SK-N-SH (cell line): ENCODE measurements at regions not wholly inside any gene's neighbourhood (a gene's known extent, or its start where the extent isn't known, plus 50 kb on each side); places are given as distances from the start of the nearest gene placed in this dataset.

ENCODE experiments used
- CTCF ChIA-PET: fragments of 300-600, 350-600 bp; formaldehyde crosslinking; extraction: SDS; loops from one replicate; lab custom pipeline; 2021; lab: Yijun Ruan, JAX
- POLR2A ChIA-PET: fragments of 350-600 bp; sonication (Branson Sonifier 250); formaldehyde crosslinking; extraction: SDS; loops from one replicate; lab custom pipeline; 2020; ENCODE audit warnings: antibody characterized with exemption, inconsistent platforms; lab: Yijun Ruan, JAX
- DNase-seq: peaks from one replicate; pipeline ENCODE4 v3.0.0; 2012
- H2AFZ ChIP-seq: fragments of 200-600 bp; sonication (generic); 2 replicates; pipeline ENCODE4 v1.8.1; 2016; ENCODE audit warnings: antibody characterized with exemption, mild to moderate bottlenecking, low read depth
- H3F3A ChIP-seq: fragments of 200-600 bp; sonication (generic); replicated peaks from 2 replicates; pipeline ENCODE3; 2016; ENCODE audit warnings: antibody characterized with exemption, mild to moderate bottlenecking; ENCODE audit not compliant: insufficient read depth
- H3K27ac ChIP-seq, 2 experiments: fragments of 200-500 bp in 1 of 2; fragments of 200-600 bp in 1 of 2; sonication (Bioruptor generic) in 1 of 2; sonication (generic), shearing (Covaris generic) in 1 of 2; 2 replicates each; pipeline versions ENCODE4 v1.5.1 to v1.6.1; 2014 to 2016; ENCODE audit warnings: low read depth in 2 of 2, inconsistent platforms in 1 of 2, low read length in 1 of 2, mild to moderate bottlenecking in 1 of 2, mixed read lengths in 1 of 2
- H3K27me3 ChIP-seq: fragments of 200-600 bp; sonication (generic), shearing (Covaris generic); 2 replicates; pipeline ENCODE4 v1.6.1; 2016; ENCODE audit warnings: mixed run types; ENCODE audit not compliant: insufficient read depth
- H3K36me3 ChIP-seq, 2 experiments: fragments of 200-500 bp in 1 of 2; fragments of 200-600 bp in 1 of 2; sonication (Bioruptor generic) in 1 of 2; sonication (generic) in 1 of 2; replicated peaks in 1 of 2; 2 replicates each; pipeline versions ENCODE3 to v1.5.1; 2014 to 2016; ENCODE audit warnings: low read length in 1 of 2, mild to moderate bottlenecking in 1 of 2; ENCODE audit not compliant: insufficient read depth in 2 of 2, control insufficient read depth in 1 of 2
- H3K4me1 ChIP-seq, 2 experiments: fragments of 200-500 bp in 1 of 2; fragments of 200-600 bp in 1 of 2; sonication (Bioruptor generic) in 1 of 2; sonication (generic), shearing (Covaris generic) in 1 of 2; 2 replicates each; pipeline versions ENCODE4 v1.5.1 to v1.6.1; 2014 to 2016; ENCODE audit warnings: low read depth in 1 of 2, low read length in 1 of 2, mixed run types in 1 of 2; ENCODE audit not compliant: insufficient read depth in 2 of 2, control insufficient read depth in 1 of 2
- H3K4me2 ChIP-seq: fragments of 200-600 bp; sonication (generic), shearing (Covaris generic); 2 replicates; pipeline ENCODE4 v1.6.1; 2017; ENCODE audit warnings: mixed run types
- H3K4me3 ChIP-seq, 2 experiments: fragments of 200-500 bp in 1 of 2; fragments of 200-600 bp in 1 of 2; sonication (Bioruptor generic) in 1 of 2; sonication (generic), shearing (Covaris generic) in 1 of 2; 2 replicates each; pipeline versions ENCODE4 v1.5.1 to v1.8.1; 2014 to 2016; ENCODE audit warnings: low read depth in 2 of 2, inconsistent platforms in 1 of 2, low read length in 1 of 2, mild to moderate bottlenecking in 1 of 2, mixed read lengths in 1 of 2, moderate library complexity in 1 of 2
- H3K79me2 ChIP-seq: fragments of 200-600 bp; sonication (generic); 2 replicates; pipeline ENCODE4 v1.8.1; 2017; ENCODE audit warnings: mild to moderate bottlenecking; ENCODE audit not compliant: insufficient read depth
- H3K9ac ChIP-seq: fragments of 200-600 bp; sonication (generic); 2 replicates; pipeline ENCODE4 v1.6.1; 2017; ENCODE audit warnings: mixed run types
- H3K9me2 ChIP-seq: fragments of 200-600 bp; sonication (generic); 2 replicates; pipeline ENCODE4 v1.6.1; 2017; ENCODE audit warnings: mixed run types
- H3K9me3 ChIP-seq: fragments of 200-600 bp; sonication (generic); 2 replicates; pipeline ENCODE4 v1.6.1; 2017; ENCODE audit warnings: mixed run types, mild to moderate bottlenecking, moderate library complexity
- H4K20me1 ChIP-seq: fragments of 200-600 bp; sonication (generic); 2 replicates; pipeline ENCODE4 v1.6.1; 2017; ENCODE audit warnings: mild to moderate bottlenecking, mixed run types; ENCODE audit not compliant: insufficient read depth
- ELF1 ChIP-seq: IDR thresholded peaks from 2 replicates; pipeline ENCODE4 v1.4.0; 2012
- FOXM1 ChIP-seq: IDR thresholded peaks from 2 replicates; pipeline ENCODE4 v1.4.0; 2012; ENCODE audit warnings: low read depth, mild to moderate bottlenecking
- GATA2 ChIP-seq: sonication (generic); formaldehyde crosslinking; IDR thresholded peaks from 2 replicates; pipeline ENCODE4 v1.5.0; 2020; ENCODE audit warnings: mild to moderate bottlenecking, missing genetic modification reagents
- JUND ChIP-seq: IDR thresholded peaks from 2 replicates; pipeline ENCODE4 v1.4.0; 2012
- MEF2A ChIP-seq: IDR thresholded peaks from 2 replicates; pipeline ENCODE4 v1.4.0; 2012; ENCODE audit warnings: low read depth, borderline replicate concordance
- MXI1 ChIP-seq: IDR thresholded peaks from 2 replicates; pipeline ENCODE4 v1.6.1; 2012; ENCODE audit warnings: mild to moderate bottlenecking, low read depth, low read length, improper control_type of control experiment
- NFIC ChIP-seq: IDR thresholded peaks from 2 replicates; pipeline ENCODE4 v1.4.0; 2012; ENCODE audit warnings: borderline replicate concordance
- RCOR1 ChIP-seq: fragments of 150-350 bp; IDR thresholded peaks from 2 replicates; pipeline ENCODE4 v1.6.1; 2017; ENCODE audit warnings: antibody characterized with exemption, low read length
- RFX5 ChIP-seq: IDR thresholded peaks from 2 replicates; pipeline ENCODE4 v1.6.1; 2012; ENCODE audit warnings: mild to moderate bottlenecking, improper control_type of control experiment, low read length
- RXRA ChIP-seq: IDR thresholded peaks from 2 replicates; pipeline ENCODE4 v1.4.0; 2012; ENCODE audit warnings: low read depth, mild to moderate bottlenecking, borderline replicate concordance
- SIN3A ChIP-seq: IDR thresholded peaks from 2 replicates; pipeline ENCODE4 v1.6.1; 2012; ENCODE audit warnings: low read depth, mild to moderate bottlenecking, low read length, moderate library complexity, borderline replicate concordance
- SMC3 ChIP-seq: IDR thresholded peaks from 2 replicates; pipeline ENCODE4 v1.6.1; 2012; ENCODE audit warnings: low read depth, low read length, improper control_type of control experiment
- TAF1 ChIP-seq: IDR thresholded peaks from 2 replicates; pipeline ENCODE4 v1.6.1; 2012; ENCODE audit warnings: low read depth, mild to moderate bottlenecking, low read length, moderate library complexity, borderline replicate concordance
- TCF12 ChIP-seq: IDR thresholded peaks from 2 replicates; pipeline ENCODE4 v1.4.0; 2012
- WGBS: methylation state at CpG from one replicate; pipeline ENCODE4 v1.1.6; 2017; ENCODE audit warnings: low lambda C conversion rate; 5-methylcytosine and 5-hydroxymethylcytosine counted together
- TF ChIP-seq, protein P1 (sequence below): IDR thresholded peaks from 2 replicates; pipeline ENCODE4 v1.4.0; 2012; ENCODE audit warnings: low read depth, borderline replicate concordance
- TF ChIP-seq, protein P2 (sequence below): fragments of 200-600 bp; sonication (generic); IDR thresholded peaks from 2 replicates; pipeline ENCODE4 v1.6.1; 2017; ENCODE audit warnings: antibody characterized with exemption, mild to moderate bottlenecking, moderate library complexity
- TF ChIP-seq, protein P3 (sequence below): IDR thresholded peaks from 2 replicates; pipeline ENCODE4 v1.6.1; 2012; ENCODE audit warnings: mild to moderate bottlenecking, low read depth, low read length, moderate library complexity
- TF ChIP-seq, protein P4 (sequence below): fragments of 150-350 bp; IDR thresholded peaks from 2 replicates; pipeline ENCODE4 v1.6.1; 2016; ENCODE audit warnings: mild to moderate bottlenecking, low read depth, low read length
- TF ChIP-seq, protein P5 (sequence below): IDR thresholded peaks from 2 replicates; pipeline ENCODE4; 2012
- TF ChIP-seq, protein P6 (sequence below): fragments of 150-350 bp; IDR thresholded peaks from 2 replicates; pipeline ENCODE4 v1.6.1; 2017; ENCODE audit warnings: antibody characterized with exemption, low read length, low read depth, borderline replicate concordance

DNA sequence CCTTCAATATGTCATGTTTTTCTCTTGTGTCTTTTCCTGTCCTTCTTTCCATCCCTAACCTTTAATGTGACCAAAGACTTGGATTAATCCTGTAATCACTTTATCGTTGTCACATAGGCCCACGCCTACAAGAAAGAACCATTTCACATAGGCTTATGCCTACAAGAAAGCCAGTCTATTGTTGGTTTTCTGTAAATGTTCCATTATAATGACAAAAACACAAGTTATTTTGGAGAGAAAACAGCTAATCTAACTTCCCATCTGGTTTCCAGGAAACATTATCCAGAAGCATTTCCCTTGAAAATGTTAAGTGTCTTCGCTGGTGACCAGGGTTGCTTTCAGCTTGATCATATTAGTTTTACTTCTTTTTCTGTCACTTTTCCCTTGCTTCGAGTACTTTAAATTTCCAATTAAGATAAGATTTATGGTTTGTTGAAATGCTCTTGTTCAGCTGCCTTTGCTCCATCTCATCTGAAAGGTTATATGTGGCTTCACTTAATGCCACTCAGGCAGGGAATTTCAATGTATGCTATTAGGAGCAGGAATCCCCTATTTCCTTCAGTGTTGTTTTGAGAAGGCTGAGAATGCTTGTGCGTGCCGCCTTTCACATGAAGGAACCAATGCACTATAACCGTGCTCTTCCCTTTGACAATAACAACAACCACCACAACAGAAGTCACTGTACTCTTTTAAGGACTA, 708.2 kb downstream of the EFNB2 start:
- H3K36me3 ChIP-seq = no peaks in the 10 kb centered on the region
- no peaks in the 10 kb centered on the region for H3F3A ChIP-seq
- H3K9me2 ChIP-seq = no peaks in the 10 kb centered on the region
- TF ChIP-seq TAF1 (no peak), FOXM1 (no peak), GATA2 (no peak), JUND (no peak), RXRA (no peak), NFIC (no peak), MEF2A (no peak), SMC3 (no peak), MXI1 (no peak), RCOR1 (no peak), SIN3A (no peak), RFX5 (no peak), ELF1 (no peak), TCF12 (no peak)
- TF ChIP-seq, protein P1, sequence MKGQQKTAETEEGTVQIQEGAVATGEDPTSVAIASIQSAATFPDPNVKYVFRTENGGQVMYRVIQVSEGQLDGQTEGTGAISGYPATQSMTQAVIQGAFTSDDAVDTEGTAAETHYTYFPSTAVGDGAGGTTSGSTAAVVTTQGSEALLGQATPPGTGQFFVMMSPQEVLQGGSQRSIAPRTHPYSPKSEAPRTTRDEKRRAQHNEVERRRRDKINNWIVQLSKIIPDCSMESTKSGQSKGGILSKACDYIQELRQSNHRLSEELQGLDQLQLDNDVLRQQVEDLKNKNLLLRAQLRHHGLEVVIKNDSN = no peak
- TF ChIP-seq, protein P2, sequence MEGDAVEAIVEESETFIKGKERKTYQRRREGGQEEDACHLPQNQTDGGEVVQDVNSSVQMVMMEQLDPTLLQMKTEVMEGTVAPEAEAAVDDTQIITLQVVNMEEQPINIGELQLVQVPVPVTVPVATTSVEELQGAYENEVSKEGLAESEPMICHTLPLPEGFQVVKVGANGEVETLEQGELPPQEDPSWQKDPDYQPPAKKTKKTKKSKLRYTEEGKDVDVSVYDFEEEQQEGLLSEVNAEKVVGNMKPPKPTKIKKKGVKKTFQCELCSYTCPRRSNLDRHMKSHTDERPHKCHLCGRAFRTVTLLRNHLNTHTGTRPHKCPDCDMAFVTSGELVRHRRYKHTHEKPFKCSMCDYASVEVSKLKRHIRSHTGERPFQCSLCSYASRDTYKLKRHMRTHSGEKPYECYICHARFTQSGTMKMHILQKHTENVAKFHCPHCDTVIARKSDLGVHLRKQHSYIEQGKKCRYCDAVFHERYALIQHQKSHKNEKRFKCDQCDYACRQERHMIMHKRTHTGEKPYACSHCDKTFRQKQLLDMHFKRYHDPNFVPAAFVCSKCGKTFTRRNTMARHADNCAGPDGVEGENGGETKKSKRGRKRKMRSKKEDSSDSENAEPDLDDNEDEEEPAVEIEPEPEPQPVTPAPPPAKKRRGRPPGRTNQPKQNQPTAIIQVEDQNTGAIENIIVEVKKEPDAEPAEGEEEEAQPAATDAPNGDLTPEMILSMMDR = no peak
- TF ChIP-seq, protein P3, sequence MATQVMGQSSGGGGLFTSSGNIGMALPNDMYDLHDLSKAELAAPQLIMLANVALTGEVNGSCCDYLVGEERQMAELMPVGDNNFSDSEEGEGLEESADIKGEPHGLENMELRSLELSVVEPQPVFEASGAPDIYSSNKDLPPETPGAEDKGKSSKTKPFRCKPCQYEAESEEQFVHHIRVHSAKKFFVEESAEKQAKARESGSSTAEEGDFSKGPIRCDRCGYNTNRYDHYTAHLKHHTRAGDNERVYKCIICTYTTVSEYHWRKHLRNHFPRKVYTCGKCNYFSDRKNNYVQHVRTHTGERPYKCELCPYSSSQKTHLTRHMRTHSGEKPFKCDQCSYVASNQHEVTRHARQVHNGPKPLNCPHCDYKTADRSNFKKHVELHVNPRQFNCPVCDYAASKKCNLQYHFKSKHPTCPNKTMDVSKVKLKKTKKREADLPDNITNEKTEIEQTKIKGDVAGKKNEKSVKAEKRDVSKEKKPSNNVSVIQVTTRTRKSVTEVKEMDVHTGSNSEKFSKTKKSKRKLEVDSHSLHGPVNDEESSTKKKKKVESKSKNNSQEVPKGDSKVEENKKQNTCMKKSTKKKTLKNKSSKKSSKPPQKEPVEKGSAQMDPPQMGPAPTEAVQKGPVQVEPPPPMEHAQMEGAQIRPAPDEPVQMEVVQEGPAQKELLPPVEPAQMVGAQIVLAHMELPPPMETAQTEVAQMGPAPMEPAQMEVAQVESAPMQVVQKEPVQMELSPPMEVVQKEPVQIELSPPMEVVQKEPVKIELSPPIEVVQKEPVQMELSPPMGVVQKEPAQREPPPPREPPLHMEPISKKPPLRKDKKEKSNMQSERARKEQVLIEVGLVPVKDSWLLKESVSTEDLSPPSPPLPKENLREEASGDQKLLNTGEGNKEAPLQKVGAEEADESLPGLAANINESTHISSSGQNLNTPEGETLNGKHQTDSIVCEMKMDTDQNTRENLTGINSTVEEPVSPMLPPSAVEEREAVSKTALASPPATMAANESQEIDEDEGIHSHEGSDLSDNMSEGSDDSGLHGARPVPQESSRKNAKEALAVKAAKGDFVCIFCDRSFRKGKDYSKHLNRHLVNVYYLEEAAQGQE = no peak
- TF ChIP-seq, protein P4, sequence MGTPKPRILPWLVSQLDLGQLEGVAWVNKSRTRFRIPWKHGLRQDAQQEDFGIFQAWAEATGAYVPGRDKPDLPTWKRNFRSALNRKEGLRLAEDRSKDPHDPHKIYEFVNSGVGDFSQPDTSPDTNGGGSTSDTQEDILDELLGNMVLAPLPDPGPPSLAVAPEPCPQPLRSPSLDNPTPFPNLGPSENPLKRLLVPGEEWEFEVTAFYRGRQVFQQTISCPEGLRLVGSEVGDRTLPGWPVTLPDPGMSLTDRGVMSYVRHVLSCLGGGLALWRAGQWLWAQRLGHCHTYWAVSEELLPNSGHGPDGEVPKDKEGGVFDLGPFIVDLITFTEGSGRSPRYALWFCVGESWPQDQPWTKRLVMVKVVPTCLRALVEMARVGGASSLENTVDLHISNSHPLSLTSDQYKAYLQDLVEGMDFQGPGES = no peak
- TF ChIP-seq, protein P5, sequence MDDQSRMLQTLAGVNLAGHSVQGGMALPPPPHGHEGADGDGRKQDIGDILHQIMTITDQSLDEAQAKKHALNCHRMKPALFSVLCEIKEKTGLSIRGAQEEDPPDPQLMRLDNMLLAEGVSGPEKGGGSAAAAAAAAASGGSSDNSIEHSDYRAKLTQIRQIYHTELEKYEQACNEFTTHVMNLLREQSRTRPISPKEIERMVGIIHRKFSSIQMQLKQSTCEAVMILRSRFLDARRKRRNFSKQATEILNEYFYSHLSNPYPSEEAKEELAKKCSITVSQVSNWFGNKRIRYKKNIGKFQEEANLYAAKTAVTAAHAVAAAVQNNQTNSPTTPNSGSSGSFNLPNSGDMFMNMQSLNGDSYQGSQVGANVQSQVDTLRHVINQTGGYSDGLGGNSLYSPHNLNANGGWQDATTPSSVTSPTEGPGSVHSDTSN = no peak
- TF ChIP-seq, protein P6, sequence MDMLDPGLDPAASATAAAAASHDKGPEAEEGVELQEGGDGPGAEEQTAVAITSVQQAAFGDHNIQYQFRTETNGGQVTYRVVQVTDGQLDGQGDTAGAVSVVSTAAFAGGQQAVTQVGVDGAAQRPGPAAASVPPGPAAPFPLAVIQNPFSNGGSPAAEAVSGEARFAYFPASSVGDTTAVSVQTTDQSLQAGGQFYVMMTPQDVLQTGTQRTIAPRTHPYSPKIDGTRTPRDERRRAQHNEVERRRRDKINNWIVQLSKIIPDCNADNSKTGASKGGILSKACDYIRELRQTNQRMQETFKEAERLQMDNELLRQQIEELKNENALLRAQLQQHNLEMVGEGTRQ = no peak
- H3K4me1 ChIP-seq = no peaks in the 10 kb centered on the region
- H3K9ac ChIP-seq = no peak overlapping the region
- no peaks in the 10 kb centered on the region for H4K20me1 ChIP-seq
- H3K27me3 ChIP-seq = no peaks in the 10 kb centered on the region
- H3K4me2 ChIP-seq = no peak overlapping the region
- CTCF ChIA-PET = interaction anchor here (2.0 kb wide), 1 partner anchor 11 kb away, joined by 8 read pairs; no protein-coding TSS in a partner anchor
- H3K4me3 ChIP-seq = no peak overlapping the region
- no peak overlapping the region for H3K27ac ChIP-seq
- no peak overlapping the region for H2AFZ ChIP-seq
- no peak for DNase-seq
- H3K9me3 ChIP-seq = no peaks in the 10 kb centered on the region
- POLR2A ChIA-PET = no interaction called here
- no peaks in the 10 kb centered on the region for H3K79me2 ChIP-seq
- 66% methylated on average over 7 of the region's 7 CpGs for WGBS
